A549 (cell line): ENCODE measurements at regions not wholly inside any gene's neighbourhood (a gene's known extent, or its start where the extent isn't known, plus 50 kb on each side); places are given as distances from the start of the nearest gene placed in this dataset.

Source experiments
- BCL3 ChIP-seq: fragments of >200 bp; sonication (Bioruptor Twin); formaldehyde crosslinking; IDR thresholded peaks from 3 replicates; pipeline ENCODE4 v1.6.1; 2016
- CHD2 ChIP-seq: fragments of 150-350 bp; IDR thresholded peaks from 2 replicates; pipeline ENCODE4 v1.6.1; 2014; ENCODE audit warnings: low read length; ENCODE audit not compliant: partially characterized antibody
- CTCF ChIP-seq: fragments of >200 bp; sonication (Bioruptor Twin); formaldehyde crosslinking; IDR thresholded peaks from 3 replicates; pipeline ENCODE4 v1.5.1; 2016
- E2F6 ChIP-seq: IDR thresholded peaks from 2 replicates; pipeline ENCODE4 v1.6.1; 2012; ENCODE audit warnings: low read depth, borderline replicate concordance
- MAX ChIP-seq: IDR thresholded peaks from 2 replicates; pipeline ENCODE4 v1.6.1; 2012
- PBX3 ChIP-seq: IDR thresholded peaks from 2 replicates; pipeline ENCODE4 v1.6.1; 2012
- POLR2A ChIP-seq: IDR thresholded peaks from 2 replicates; pipeline ENCODE4 v1.6.1; 2012; ENCODE audit warnings: mild to moderate bottlenecking, low read length
- SREBF2 ChIP-seq: fragments of 450-650 bp; IDR thresholded peaks from 2 replicates; pipeline ENCODE4 v1.6.1; 2014; ENCODE audit warnings: mild to moderate bottlenecking, moderate library complexity
- ZFP36 ChIP-seq: fragments of 450-650 bp; IDR thresholded peaks from 2 replicates; pipeline ENCODE4 v1.6.1; 2014; ENCODE audit warnings: borderline replicate concordance; ENCODE audit not compliant: partially characterized antibody

- no peak for TF ChIP-seq POLR2A
- TF ChIP-seq ZFP36: no peak
- no peak for TF ChIP-seq CTCF
- no peak for TF ChIP-seq PBX3
- TF ChIP-seq SREBF2: no peak
- no peak for TF ChIP-seq E2F6
- TF ChIP-seq CHD2: no peak
- TF ChIP-seq MAX: no peak
- no peak for TF ChIP-seq BCL3
Measured at GRCh38 chr11:112509300-112509699, 248.6 kb upstream of the PLET1 start.
